Ishikawa (cell line): ENCODE measurements at regions not wholly inside any gene's neighbourhood (a gene's known extent, or its start where the extent isn't known, plus 50 kb on each side); places are given as distances from the start of the nearest gene placed in this dataset.

Experiments used
- EGR1 ChIP-seq: IDR thresholded peaks from 2 replicates; pipeline ENCODE4 v1.6.1; 2012
- EP300 ChIP-seq: IDR thresholded peaks from 2 replicates; pipeline ENCODE4 v1.6.1; 2012; ENCODE audit warnings: borderline replicate concordance
- TAF1 ChIP-seq: IDR thresholded peaks from 2 replicates; pipeline ENCODE4 v1.6.1; 2012; ENCODE audit warnings: low read depth, mild to moderate bottlenecking
- TCF12 ChIP-seq: IDR thresholded peaks from 2 replicates; pipeline ENCODE4 v1.6.1; 2012; ENCODE audit warnings: low read depth
- ZBTB7A ChIP-seq: IDR thresholded peaks from 2 replicates; pipeline ENCODE4 v1.6.1; 2012; ENCODE audit warnings: low read depth
- TF ChIP-seq, protein P1 (sequence below): IDR thresholded peaks from 2 replicates; pipeline ENCODE4 v1.6.1; 2012; ENCODE audit warnings: low read depth, mild to moderate bottlenecking

GRCh38 chr18:29883114-29883513, 1159.4 kb downstream of the DSC3 start:
- TF ChIP-seq EP300 (no peak), TCF12 (no peak), ZBTB7A (no peak), TAF1 (no peak), EGR1 (no peak)
- TF ChIP-seq, protein P1, sequence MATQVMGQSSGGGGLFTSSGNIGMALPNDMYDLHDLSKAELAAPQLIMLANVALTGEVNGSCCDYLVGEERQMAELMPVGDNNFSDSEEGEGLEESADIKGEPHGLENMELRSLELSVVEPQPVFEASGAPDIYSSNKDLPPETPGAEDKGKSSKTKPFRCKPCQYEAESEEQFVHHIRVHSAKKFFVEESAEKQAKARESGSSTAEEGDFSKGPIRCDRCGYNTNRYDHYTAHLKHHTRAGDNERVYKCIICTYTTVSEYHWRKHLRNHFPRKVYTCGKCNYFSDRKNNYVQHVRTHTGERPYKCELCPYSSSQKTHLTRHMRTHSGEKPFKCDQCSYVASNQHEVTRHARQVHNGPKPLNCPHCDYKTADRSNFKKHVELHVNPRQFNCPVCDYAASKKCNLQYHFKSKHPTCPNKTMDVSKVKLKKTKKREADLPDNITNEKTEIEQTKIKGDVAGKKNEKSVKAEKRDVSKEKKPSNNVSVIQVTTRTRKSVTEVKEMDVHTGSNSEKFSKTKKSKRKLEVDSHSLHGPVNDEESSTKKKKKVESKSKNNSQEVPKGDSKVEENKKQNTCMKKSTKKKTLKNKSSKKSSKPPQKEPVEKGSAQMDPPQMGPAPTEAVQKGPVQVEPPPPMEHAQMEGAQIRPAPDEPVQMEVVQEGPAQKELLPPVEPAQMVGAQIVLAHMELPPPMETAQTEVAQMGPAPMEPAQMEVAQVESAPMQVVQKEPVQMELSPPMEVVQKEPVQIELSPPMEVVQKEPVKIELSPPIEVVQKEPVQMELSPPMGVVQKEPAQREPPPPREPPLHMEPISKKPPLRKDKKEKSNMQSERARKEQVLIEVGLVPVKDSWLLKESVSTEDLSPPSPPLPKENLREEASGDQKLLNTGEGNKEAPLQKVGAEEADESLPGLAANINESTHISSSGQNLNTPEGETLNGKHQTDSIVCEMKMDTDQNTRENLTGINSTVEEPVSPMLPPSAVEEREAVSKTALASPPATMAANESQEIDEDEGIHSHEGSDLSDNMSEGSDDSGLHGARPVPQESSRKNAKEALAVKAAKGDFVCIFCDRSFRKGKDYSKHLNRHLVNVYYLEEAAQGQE: no peak
